PFSK-1 (cell line): ENCODE measurements at regions not wholly inside any gene's neighbourhood (a gene's known extent, or its start where the extent isn't known, plus 50 kb on each side); places are given as distances from the start of the nearest gene placed in this dataset.

Source experiments
- FOXP2 ChIP-seq: optimal IDR thresholded peaks from 2 replicates; pipeline ENCODE3; 2011; ENCODE audit warnings: borderline replicate concordance, control low read depth, inconsistent platforms; ENCODE audit not compliant: insufficient read depth; ENCODE audit errors: extremely low read length, extremely low read depth
- POLR2AphosphoS5 ChIP-seq: IDR thresholded peaks from 2 replicates; pipeline ENCODE4 v1.6.1; 2012; ENCODE audit warnings: low read depth, mild to moderate bottlenecking, control low read depth, low read length, moderate library complexity
- REST ChIP-seq, 2 experiments: IDR thresholded peaks; 2 replicates each; pipeline versions ENCODE4 v1.6.1 to v1.8.0; 2011 to 2012; ENCODE audit warnings: low read depth in 2 of 2, low read length in 2 of 2, control low read depth in 1 of 2, inconsistent platforms in 1 of 2, mild to moderate bottlenecking in 1 of 2, moderate library complexity in 1 of 2; ENCODE audit not compliant: insufficient read depth in 1 of 2
- SIN3A ChIP-seq: IDR thresholded peaks from 2 replicates; pipeline ENCODE4 v1.6.1; 2012; ENCODE audit warnings: mild to moderate bottlenecking, low read length, moderate library complexity, borderline replicate concordance; ENCODE audit not compliant: insufficient read depth
- TAF1 ChIP-seq: IDR thresholded peaks from 2 replicates; pipeline ENCODE4 v1.6.1; 2012; ENCODE audit warnings: low read length, control low read depth, borderline replicate concordance; ENCODE audit not compliant: insufficient read depth

GRCh38 chr2:18871430-18871829 lies 282.1 kb upstream of the NT5C1B start:
- TF ChIP-seq FOXP2 (no peak), SIN3A (no peak), REST (IDR thresholded peaks at IDR 0.05; ENCODE audit: insufficient read depth in 1 of 2, low read depth in 2 of 2, low read length in 2 of 2) (no peak), POLR2AphosphoS5 (no peak), TAF1 (no peak)

- no peak for TF ChIP-seq SIN3A
- TF ChIP-seq TAF1 = no peak
- no peak for TF ChIP-seq REST (IDR thresholded peaks at IDR 0.05; ENCODE audit: insufficient read depth in 1 of 2, low read depth in 2 of 2, low read length in 2 of 2)
- no peak for TF ChIP-seq FOXP2
- TF ChIP-seq POLR2AphosphoS5 = no peak
Measured at GRCh38 chr2:18870307-18870706, 280.9 kb upstream of the NT5C1B start.

GRCh38 chr2:18861951-18862350 lies 272.6 kb upstream of the NT5C1B start:
- TF ChIP-seq FOXP2 (no peak), SIN3A (no peak), POLR2AphosphoS5 (no peak), REST (IDR thresholded peaks at IDR 0.05; ENCODE audit: insufficient read depth in 1 of 2, low read depth in 2 of 2, low read length in 2 of 2) (no peak), TAF1 (no peak)

- TF ChIP-seq POLR2AphosphoS5 (no peak), SIN3A (no peak), REST (IDR thresholded peaks at IDR 0.05; ENCODE audit: insufficient read depth in 1 of 2, low read depth in 2 of 2, low read length in 2 of 2) (no peak), TAF1 (no peak), FOXP2 (no peak)
Measured at GRCh38 chr2:18860179-18860578, 270.8 kb upstream of the NT5C1B start.

- TF ChIP-seq FOXP2 (no peak), REST (IDR thresholded peaks at IDR 0.05; ENCODE audit: insufficient read depth in 1 of 2, low read depth in 2 of 2, low read length in 2 of 2) (no peak), TAF1 (no peak), POLR2AphosphoS5 (no peak), SIN3A (no peak)
Measured at GRCh38 chr2:18856765-18857164, 267.4 kb upstream of the NT5C1B start.
